ENCODE measurements at regions not wholly inside any gene's neighbourhood (a gene's known extent, or its start where the extent isn't known, plus 50 kb on each side); places are given as distances from the start of the nearest gene placed in this dataset.

GRCh38 chr2:212711856-212712255, 173.3 kb upstream of the ERBB4 start:
- peak; percentile 69 for DNase-seq (ENCODE audit: low read depth)

GRCh38 chr2:212709280-212709679, 170.7 kb upstream of the ERBB4 start:
- no peak for DNase-seq (ENCODE audit: low read depth)

- DNase-seq (ENCODE audit: low read depth) = no peak
Observed at GRCh38 chr2:212708355-212708754, 169.8 kb upstream of the ERBB4 start.

- DNase-seq (ENCODE audit: low read depth) = no peak
Observed at GRCh38 chr2:212695426-212695825, 156.8 kb upstream of the ERBB4 start.

GRCh38 chr2:212694398-212694797, 155.8 kb upstream of the ERBB4 start:
- DNase-seq (ENCODE audit: low read depth) = no peak

GRCh38 chr2:212692466-212692865, 153.9 kb upstream of the ERBB4 start:
- DNase-seq (ENCODE audit: low read depth) = no peak

- peak; percentile 58 for DNase-seq (ENCODE audit: low read depth)
Observed at GRCh38 chr2:212686285-212686895, 147.8 kb upstream of the ERBB4 start.

- peak; percentile 17 for DNase-seq (ENCODE audit: low read depth)
Observed at GRCh38 chr2:212683346-212684097, 144.9 kb upstream of the ERBB4 start.

GRCh38 chr2:212682937-212683336, 144.3 kb upstream of the ERBB4 start:
- DNase-seq (ENCODE audit: low read depth) = no peak

GRCh38 chr2:212677466-212677865, 138.9 kb upstream of the ERBB4 start:
- DNase-seq (ENCODE audit: low read depth) = no peak

- DNase-seq (ENCODE audit: low read depth) = no peak
Observed at GRCh38 chr2:212672186-212672585, 133.6 kb upstream of the ERBB4 start.

GRCh38 chr2:212669761-212670160, 131.2 kb upstream of the ERBB4 start:
- DNase-seq (ENCODE audit: low read depth) = no peak

GRCh38 chr2:212667751-212668316, 129.2 kb upstream of the ERBB4 start:
- DNase-seq (ENCODE audit: low read depth) = no peak

- peak; percentile 6 for DNase-seq (ENCODE audit: low read depth)
Observed at GRCh38 chr2:212665948-212666347, 127.3 kb upstream of the ERBB4 start.

GRCh38 chr2:212659441-212659840, 120.8 kb upstream of the ERBB4 start:
- DNase-seq (ENCODE audit: low read depth) = no peak

- no peak for DNase-seq (ENCODE audit: low read depth)
Observed at GRCh38 chr2:212649646-212650045, 111.0 kb upstream of the ERBB4 start.

- DNase-seq (ENCODE audit: low read depth) = peak; percentile 71
Observed at GRCh38 chr2:212646698-212647366, 108.2 kb upstream of the ERBB4 start.

GRCh38 chr2:212644195-212644837, 105.7 kb upstream of the ERBB4 start:
- no peak for DNase-seq (ENCODE audit: low read depth)

- no peak for DNase-seq (ENCODE audit: low read depth)
Observed at GRCh38 chr2:212640428-212640827, 101.8 kb upstream of the ERBB4 start.

GRCh38 chr2:212638694-212639093, 100.1 kb upstream of the ERBB4 start:
- DNase-seq (ENCODE audit: low read depth) = no peak

GRCh38 chr2:212628586-212628985, 90.0 kb upstream of the ERBB4 start:
- DNase-seq (ENCODE audit: low read depth) = no peak

GRCh38 chr2:212626371-212626918, 87.8 kb upstream of the ERBB4 start:
- DNase-seq (ENCODE audit: low read depth) = no peak
